Endothelial cell of umbilical vein (primary cell): ENCODE measurements at regions not wholly inside any gene's neighbourhood (a gene's known extent, or its start where the extent isn't known, plus 50 kb on each side); places are given as distances from the start of the nearest gene placed in this dataset.

ENCODE experiments used
- BruUV-seq: library from RNA; stranded (reverse); fragments of 400-500 nt; replicated peaks from 2 replicates; lab custom pipeline; 2021; lab: Mats Ljungman, UMichigan
- CTCF ChIA-PET: fragments of 300-600, 350-600 bp; sonication (Branson Sonifier 250); formaldehyde crosslinking; loops from one replicate; lab custom pipeline; 2021; ENCODE audit warnings: antibody characterized with exemption, inconsistent platforms; lab: Charles Lee
- POLR2A ChIA-PET: fragments of 300-600, 350-600 bp; sonication (Branson Sonifier 250); formaldehyde crosslinking; loops from one replicate; lab custom pipeline; 2021; ENCODE audit warnings: antibody characterized with exemption, inconsistent platforms; lab: Charles Lee
- DNase-seq: peaks from one replicate; pipeline ENCODE4 v3.0.0-alpha.2; 2011; ENCODE audit warnings: low read depth, low spot score
- FAIRE-seq: peaks from 2 replicates; lab custom pipeline; 2011; peaks lifted over from hg19 to GRCh38; lab: Jason Lieb, UNC
- H2AFZ ChIP-seq: 2 replicates; pipeline ENCODE4 v1.6.0; 2012; ENCODE audit warnings: low read depth, low read length, control low read depth, inconsistent platforms
- H3K27ac ChIP-seq: 2 replicates; pipeline ENCODE4 v1.5.1; 2011; ENCODE audit warnings: low read depth, mild to moderate bottlenecking, control low read depth, low read length, moderate library complexity; ENCODE audit not compliant: insufficient read depth
- H3K27me3 ChIP-seq, 2 experiments: 2 replicates each; pipeline versions ENCODE4 v1.6.0 to v1.6.1; 2011; ENCODE audit warnings: low read length in 2 of 2, mixed read lengths in 1 of 2; ENCODE audit not compliant: control insufficient read depth in 2 of 2, insufficient read depth in 2 of 2
- H3K36me3 ChIP-seq, 2 experiments: 2 replicates in 1 of 2; 3 replicates in 1 of 2; pipeline ENCODE4 v1.5.1; 2011; ENCODE audit warnings: low read length in 2 of 2, mild to moderate bottlenecking in 1 of 2, moderate library complexity in 1 of 2; ENCODE audit not compliant: control insufficient read depth in 2 of 2, insufficient read depth in 2 of 2; ENCODE audit errors: extremely low read depth in 1 of 2
- H3K4me1 ChIP-seq: 3 replicates; pipeline ENCODE4 v1.5.1; 2011; ENCODE audit warnings: mild to moderate bottlenecking, low read length; ENCODE audit not compliant: control insufficient read depth, insufficient read depth; ENCODE audit errors: extremely low read depth
- H3K4me2 ChIP-seq: 2 replicates; pipeline ENCODE4 v1.6.1; 2011; ENCODE audit warnings: low read length, control low read depth, mixed read lengths; ENCODE audit not compliant: insufficient read depth
- H3K4me3 ChIP-seq, 3 experiments: fragments of 200-600 bp in 1 of 3; sonication (generic), shearing (Covaris generic) in 1 of 3; replicated peaks in 1 of 3; 2 replicates each; pipeline ENCODE4 v1.5.1; 2011 to 2016; ENCODE audit warnings: control low read depth in 3 of 3, low read length in 3 of 3, mild to moderate bottlenecking in 2 of 3, inconsistent platforms in 1 of 3, low read depth in 1 of 3, moderate library complexity in 1 of 3; ENCODE audit not compliant: insufficient read depth in 1 of 3
- H3K79me2 ChIP-seq: 2 replicates; pipeline ENCODE4 v1.6.0; 2012; ENCODE audit warnings: low read length, inconsistent platforms; ENCODE audit not compliant: control insufficient read depth, insufficient read depth
- H3K9ac ChIP-seq: replicated peaks from 2 replicates; pipeline ENCODE3; 2011; ENCODE audit warnings: low read length, control low read depth; ENCODE audit not compliant: insufficient read depth; ENCODE audit errors: extremely low read depth
- H3K9me1 ChIP-seq: replicated peaks from 3 replicates; pipeline ENCODE4 v1.6.0; 2011; ENCODE audit warnings: mild to moderate bottlenecking, low read length; ENCODE audit not compliant: control insufficient read depth, insufficient read depth; ENCODE audit errors: extremely low read depth
- H3K9me3 ChIP-seq: replicated peaks from 2 replicates; pipeline ENCODE4 v1.5.1; 2012; ENCODE audit warnings: low read length, inconsistent platforms; ENCODE audit not compliant: control insufficient read depth, insufficient read depth
- H4K20me1 ChIP-seq: replicated peaks from 2 replicates; pipeline ENCODE3; 2011; ENCODE audit warnings: mild to moderate bottlenecking, low read length; ENCODE audit not compliant: control insufficient read depth, insufficient read depth; ENCODE audit errors: extremely low read depth
- CTCF ChIP-seq, 2 donors: IDR thresholded peaks; 1 replicate in 1 of 2; 2 replicates in 1 of 2; pipeline ENCODE4 v1.5.1; 2011; ENCODE audit warnings: low read length in 2 of 2, mild to moderate bottlenecking in 2 of 2, moderate library complexity in 2 of 2, control low read depth in 1 of 2, inconsistent platforms in 1 of 2, low read depth in 1 of 2; ENCODE audit not compliant: insufficient read depth in 1 of 2; ENCODE audit errors: extremely low read depth in 1 of 2
- EZH2 ChIP-seq: IDR thresholded peaks from 2 replicates; pipeline ENCODE4 v1.6.1; 2012; ENCODE audit warnings: borderline replicate concordance, low read depth, mild to moderate bottlenecking, moderate library complexity, low read length, inconsistent platforms; ENCODE audit not compliant: severe bottlenecking
- FOS ChIP-seq: IDR thresholded peaks from 2 replicates; pipeline ENCODE4 v1.6.1; 2011; ENCODE audit warnings: mild to moderate bottlenecking, low read length, moderate library complexity, borderline replicate concordance; ENCODE audit not compliant: insufficient read depth
- GATA2 ChIP-seq: IDR thresholded peaks from 2 replicates; pipeline ENCODE4 v1.7.0; 2011; ENCODE audit warnings: low read depth, mild to moderate bottlenecking, moderate library complexity, mixed read lengths, low read length; ENCODE audit not compliant: insufficient read length, insufficient read depth
- JUN ChIP-seq: IDR thresholded peaks from 2 replicates; pipeline ENCODE4 v1.6.1; 2011; ENCODE audit warnings: borderline replicate concordance, low read depth; ENCODE audit not compliant: insufficient read length, insufficient read depth
- MAX ChIP-seq: IDR thresholded peaks from 2 replicates; pipeline ENCODE4 v1.6.1; 2011; ENCODE audit not compliant: insufficient read depth, insufficient read length
- MYC ChIP-seq: IDR thresholded peaks from one replicate; pipeline ENCODE4 v1.6.1; 2011; ENCODE audit warnings: mild to moderate bottlenecking, low read depth, low read length
- POLR2A ChIP-seq: IDR thresholded peaks from 2 replicates; pipeline ENCODE4 v1.6.1; 2012; ENCODE audit warnings: low read depth, mild to moderate bottlenecking, control low read depth, low read length
- POLR2AphosphoS5 ChIP-seq: IDR thresholded peaks from 2 replicates; pipeline ENCODE4 v1.6.1; 2012; ENCODE audit warnings: low read depth, mild to moderate bottlenecking, control low read depth, low read length, moderate library complexity; ENCODE audit not compliant: insufficient read depth
- dilution Hi-C: fragments of 300-500 bp; cut with MboI; formaldehyde crosslinking; loops from one replicate; pipeline ENCODE4 v1.15.0; 2019; ENCODE audit warnings: low sequenced_read_pairs; ENCODE audit not compliant: extremely low pct_ligation_motif_present
- intact Hi-C: fragments of 100-400 bp; cut with micrococcal nuclease; formaldehyde crosslinking; loops from one replicate; pipeline ENCODE4 v1.10.0; 2022

- H3K9ac ChIP-seq, result no peak overlapping the region
- no TSS peak for BruUV-seq
- intact Hi-C loops, result no loop called here
Measured at GRCh38 chrX:112935029-112935428, 94.4 kb upstream of the AMOT start.

More at GRCh38 chrX:112935029-112935428, 94.4 kb upstream of the AMOT start:
- Histone ChIP-seq H4K20me1 (no peaks in the 10 kb centered on the region), H3K4me1 (no peaks in the 10 kb centered on the region), H3K4me3 (no peak overlapping the region), H3K9me1 (no peaks in the 10 kb centered on the region), H3K79me2 (no peaks in the 10 kb centered on the region), H3K36me3 (no peaks in the 10 kb centered on the region), H2AFZ (no peak overlapping the region), H3K4me2 (no peak overlapping the region), H3K9me3 (no peaks in the 10 kb centered on the region), H3K27ac (no peak overlapping the region), H3K27me3 (no peaks in the 10 kb centered on the region)
- TF ChIP-seq EZH2 (no peak), GATA2 (no peak), CTCF (IDR thresholded peaks at IDR 0.05; ENCODE audit: extremely low read depth in 1 of 2, insufficient read depth in 1 of 2, low read depth in 1 of 2, low read length in 2 of 2) (no peak), JUN (no peak), MYC (no peak), POLR2AphosphoS5 (no peak), MAX (no peak), POLR2A (no peak), FOS (no peak)
- ChIA-PET CTCF (no interaction called here), POLR2A (no interaction called here)
- dilution Hi-C loops, result no loop called here
- DNase-seq (no peak), FAIRE-seq (no peak)
